ENCODE measurements at regions not wholly inside any gene's neighbourhood (a gene's known extent, or its start where the extent isn't known, plus 50 kb on each side); places are given as distances from the start of the nearest gene placed in this dataset.

DNA sequence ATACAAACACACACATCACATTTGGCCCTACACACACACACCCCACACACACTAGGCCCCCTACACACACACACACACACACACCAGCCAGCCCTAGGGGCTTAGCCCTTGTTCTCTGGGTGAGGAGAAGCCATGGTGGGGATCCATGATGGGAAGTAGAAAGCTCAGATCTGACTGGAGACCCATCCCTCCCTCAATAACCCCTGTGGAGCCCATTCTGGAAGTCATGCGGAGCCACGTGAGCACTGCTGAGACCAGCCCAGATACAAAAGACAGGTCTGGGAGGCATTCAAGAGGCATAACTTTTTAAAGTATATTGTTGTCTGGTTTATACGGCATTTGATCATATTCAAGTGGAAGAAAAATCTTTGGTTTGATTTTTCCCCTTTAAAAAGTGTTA is 448.5 kb downstream of the SOX6 start:
- in situ Hi-C loops (cut with MboI; ENCODE audit: low pct_ligation_motif_present in 1 of 4, low pct_unique_long_range_greater_than_20kb in 1 of 4, low sequenced_read_pairs in 3 of 4): loop anchor here in 1 of 4 donors (25.0 kb wide), 1 partner anchor 704 kb away; no protein-coding TSS in a partner anchor
- 95 to 100% methylated on average over 2 to 3 of the region's 3 CpGs for WGBS, 2 donors (ENCODE audit: low coverage in 1 of 2)
- H3K9me3 ChIP-seq: no peaks in the 10 kb centered on the region
- no peaks in the 10 kb centered on the region for H3K36me3 ChIP-seq
- H3K27me3 ChIP-seq: no peaks in the 10 kb centered on the region
- no peak overlapping the region for H3K27ac ChIP-seq
- TF ChIP-seq POLR2AphosphoS5 (IDR thresholded peaks at IDR 0.05): no peak
- TF ChIP-seq POLR2A (IDR thresholded peaks at IDR 0.05): no peak
- TF ChIP-seq, protein P1, sequence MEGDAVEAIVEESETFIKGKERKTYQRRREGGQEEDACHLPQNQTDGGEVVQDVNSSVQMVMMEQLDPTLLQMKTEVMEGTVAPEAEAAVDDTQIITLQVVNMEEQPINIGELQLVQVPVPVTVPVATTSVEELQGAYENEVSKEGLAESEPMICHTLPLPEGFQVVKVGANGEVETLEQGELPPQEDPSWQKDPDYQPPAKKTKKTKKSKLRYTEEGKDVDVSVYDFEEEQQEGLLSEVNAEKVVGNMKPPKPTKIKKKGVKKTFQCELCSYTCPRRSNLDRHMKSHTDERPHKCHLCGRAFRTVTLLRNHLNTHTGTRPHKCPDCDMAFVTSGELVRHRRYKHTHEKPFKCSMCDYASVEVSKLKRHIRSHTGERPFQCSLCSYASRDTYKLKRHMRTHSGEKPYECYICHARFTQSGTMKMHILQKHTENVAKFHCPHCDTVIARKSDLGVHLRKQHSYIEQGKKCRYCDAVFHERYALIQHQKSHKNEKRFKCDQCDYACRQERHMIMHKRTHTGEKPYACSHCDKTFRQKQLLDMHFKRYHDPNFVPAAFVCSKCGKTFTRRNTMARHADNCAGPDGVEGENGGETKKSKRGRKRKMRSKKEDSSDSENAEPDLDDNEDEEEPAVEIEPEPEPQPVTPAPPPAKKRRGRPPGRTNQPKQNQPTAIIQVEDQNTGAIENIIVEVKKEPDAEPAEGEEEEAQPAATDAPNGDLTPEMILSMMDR (IDR thresholded peaks at IDR 0.05): no peak
- no peak for TF ChIP-seq EP300 (IDR thresholded peaks at IDR 0.05; ENCODE audit: low read depth)
- no peak for DNase-seq
- intact Hi-C loops (cut with DNase I; ENCODE audit: low total_unique reads): no loop called here
- H3K4me1 ChIP-seq: no peaks in the 10 kb centered on the region
- no peak overlapping the region for H3K4me3 ChIP-seq

DNA sequence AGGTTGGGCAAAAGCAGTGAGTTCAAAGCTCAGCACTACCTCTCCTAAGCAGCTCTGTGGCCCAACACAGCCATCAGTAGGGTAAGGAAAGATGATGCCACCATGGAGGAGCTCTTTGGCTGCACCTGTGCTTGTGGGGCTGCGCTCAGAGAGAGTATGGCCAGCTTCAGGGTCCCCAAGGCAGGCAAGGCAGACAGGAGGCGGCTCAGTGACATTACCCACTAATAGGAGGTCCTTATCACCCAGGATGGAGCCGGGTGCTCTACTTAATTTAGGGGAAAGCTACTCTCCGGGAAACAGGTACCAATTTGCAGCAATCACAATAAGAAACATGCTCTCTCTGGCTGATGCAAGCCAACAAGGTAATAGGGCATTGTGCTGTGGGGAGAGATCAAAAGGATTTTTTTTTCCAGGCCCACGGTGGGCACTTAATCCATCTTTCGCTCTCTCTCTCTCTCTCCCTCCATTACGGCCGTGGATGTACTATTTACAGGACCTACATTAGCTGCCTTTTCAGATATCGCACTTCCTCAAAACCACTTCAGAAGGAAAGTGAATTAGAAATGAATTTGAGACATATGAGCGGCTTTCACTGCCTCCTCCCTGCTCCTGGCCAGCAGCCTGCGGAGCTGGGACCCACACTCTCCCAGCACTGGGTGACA is 446.3 kb downstream of the SOX6 start:
- Histone ChIP-seq H3K4me1 (no peaks in the 10 kb centered on the region), H3K27me3 (no peaks in the 10 kb centered on the region), H3K9me3 (no peaks in the 10 kb centered on the region), H3K4me3 (no peak overlapping the region), H3K36me3 (no peaks in the 10 kb centered on the region), H3K27ac (no peak overlapping the region)
- DNase-seq: no peak
- TF ChIP-seq, protein P1 (IDR thresholded peaks at IDR 0.05): no peak
- TF ChIP-seq POLR2A (IDR thresholded peaks at IDR 0.05): no peak
- TF ChIP-seq POLR2AphosphoS5 (IDR thresholded peaks at IDR 0.05): no peak
- no peak for TF ChIP-seq EP300 (IDR thresholded peaks at IDR 0.05; ENCODE audit: low read depth)
- 63 to 87% methylated on average over 5 to 11 of the region's 11 CpGs for WGBS, 2 donors (ENCODE audit: low coverage in 1 of 2)
- intact Hi-C loops (cut with DNase I; ENCODE audit: low total_unique reads) (no loop called here), in situ Hi-C loops (cut with MboI; ENCODE audit: low pct_ligation_motif_present in 1 of 4, low pct_unique_long_range_greater_than_20kb in 1 of 4, low sequenced_read_pairs in 3 of 4) (loop anchor here in 1 of 4 donors (25.0 kb wide), 1 partner anchor 702 kb away; no protein-coding TSS in a partner anchor)

DNA sequence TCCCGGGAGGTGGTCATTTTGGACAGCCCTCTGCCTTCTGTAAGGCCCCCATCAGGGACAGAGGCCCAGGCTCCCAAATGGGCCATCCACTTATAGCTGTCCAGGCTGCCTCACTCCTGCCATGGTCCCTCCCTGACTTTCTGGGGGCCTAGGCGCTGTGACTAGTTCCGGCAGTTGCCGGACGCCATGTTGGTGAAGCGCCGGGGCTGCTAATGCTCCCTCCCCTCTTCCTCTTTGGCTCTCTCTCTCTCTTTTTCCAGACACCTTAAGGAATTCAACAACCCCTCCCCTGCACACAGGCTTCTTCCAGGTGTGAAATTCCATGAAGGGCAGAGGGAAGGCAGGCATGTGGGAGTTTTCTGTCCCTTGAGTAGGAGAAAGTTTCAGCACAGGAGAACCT is 445.6 kb downstream of the SOX6 start:
- in situ Hi-C loops (cut with MboI; ENCODE audit: low pct_ligation_motif_present in 1 of 4, low pct_unique_long_range_greater_than_20kb in 1 of 4, low sequenced_read_pairs in 3 of 4) (loop anchor here in 1 of 4 donors (25.0 kb wide), 1 partner anchor 702 kb away; no protein-coding TSS in a partner anchor), intact Hi-C loops (cut with DNase I; ENCODE audit: low total_unique reads) (no loop called here)
- Histone ChIP-seq H3K36me3 (no peaks in the 10 kb centered on the region), H3K4me1 (no peaks in the 10 kb centered on the region), H3K27ac (no peak overlapping the region), H3K9me3 (no peaks in the 10 kb centered on the region), H3K4me3 (no peak overlapping the region), H3K27me3 (no peaks in the 10 kb centered on the region)
- 96 to 97% methylated on average over 6 to 7 of the region's 7 CpGs for WGBS, 2 donors (ENCODE audit: low coverage in 1 of 2)
- TF ChIP-seq POLR2A (IDR thresholded peaks at IDR 0.05) (no peak), EP300 (IDR thresholded peaks at IDR 0.05; ENCODE audit: low read depth) (no peak), POLR2AphosphoS5 (IDR thresholded peaks at IDR 0.05) (no peak)
- TF ChIP-seq, protein P1 (IDR thresholded peaks at IDR 0.05): no peak
- no peak for DNase-seq

DNA sequence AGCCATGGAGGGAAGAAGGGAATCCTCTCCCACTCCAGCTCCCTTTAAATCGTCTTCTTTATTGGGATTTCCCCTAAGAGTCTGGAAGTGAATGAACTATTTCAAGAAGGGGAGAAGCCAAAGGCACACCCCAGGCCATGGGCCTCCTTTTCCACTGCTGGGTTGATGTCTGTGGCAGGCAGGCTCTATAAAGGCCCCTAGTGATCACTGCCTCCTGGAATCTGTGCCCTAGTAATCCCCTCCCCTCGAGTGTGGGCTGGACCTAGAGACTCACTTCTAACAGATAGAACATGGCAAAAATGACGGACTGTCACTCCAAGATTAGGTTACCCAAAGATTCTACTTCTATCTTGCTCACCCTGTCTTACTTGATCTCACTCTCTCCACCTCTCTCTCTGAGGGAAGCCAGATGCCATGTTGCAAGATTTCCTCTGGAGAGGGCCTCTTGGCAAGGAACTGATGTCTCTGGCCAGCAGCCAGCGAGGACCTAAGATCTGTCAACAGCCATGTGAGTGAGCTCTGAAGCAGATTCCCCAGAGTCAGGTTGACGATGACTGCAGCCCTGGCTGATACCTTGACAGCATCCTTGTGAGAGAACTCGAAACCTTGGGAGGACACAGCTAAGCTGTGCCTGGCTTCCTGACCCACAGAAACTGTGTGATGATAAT is 444.8 kb downstream of the SOX6 start:
- Histone ChIP-seq H3K4me1 (no peaks in the 10 kb centered on the region), H3K27ac (no peak overlapping the region), H3K9me3 (no peaks in the 10 kb centered on the region), H3K27me3 (no peaks in the 10 kb centered on the region), H3K36me3 (no peaks in the 10 kb centered on the region), H3K4me3 (no peak overlapping the region)
- TF ChIP-seq POLR2AphosphoS5 (IDR thresholded peaks at IDR 0.05): no peak
- DNase-seq: no peak
- in situ Hi-C loops (cut with MboI; ENCODE audit: low pct_ligation_motif_present in 1 of 4, low pct_unique_long_range_greater_than_20kb in 1 of 4, low sequenced_read_pairs in 3 of 4): loop anchor here in 1 of 4 donors (25.0 kb wide), 1 partner anchor 701 kb away; no protein-coding TSS in a partner anchor
- WGBS, 2 donors (ENCODE audit: low coverage in 1 of 2): 71% methylated on average over 6 of the region's 6 CpGs; no CpG with 5 or more reads in 1 of the 2 donors
- intact Hi-C loops (cut with DNase I; ENCODE audit: low total_unique reads): no loop called here
